ENCODE measurements at regions not wholly inside any gene's neighbourhood (a gene's known extent, or its start where the extent isn't known, plus 50 kb on each side); places are given as distances from the start of the nearest gene placed in this dataset.

GRCh38 chr2:13103778-13104493 lies 387.2 kb downstream of the TRIB2 start:
- ChIA-PET POLR2A (no interaction called here), CTCF (no interaction called here)
- DNase-seq (ENCODE audit: low read depth, low spot score) (no peak), ATAC-seq (no peak)
- TF ChIP-seq, protein P1, sequence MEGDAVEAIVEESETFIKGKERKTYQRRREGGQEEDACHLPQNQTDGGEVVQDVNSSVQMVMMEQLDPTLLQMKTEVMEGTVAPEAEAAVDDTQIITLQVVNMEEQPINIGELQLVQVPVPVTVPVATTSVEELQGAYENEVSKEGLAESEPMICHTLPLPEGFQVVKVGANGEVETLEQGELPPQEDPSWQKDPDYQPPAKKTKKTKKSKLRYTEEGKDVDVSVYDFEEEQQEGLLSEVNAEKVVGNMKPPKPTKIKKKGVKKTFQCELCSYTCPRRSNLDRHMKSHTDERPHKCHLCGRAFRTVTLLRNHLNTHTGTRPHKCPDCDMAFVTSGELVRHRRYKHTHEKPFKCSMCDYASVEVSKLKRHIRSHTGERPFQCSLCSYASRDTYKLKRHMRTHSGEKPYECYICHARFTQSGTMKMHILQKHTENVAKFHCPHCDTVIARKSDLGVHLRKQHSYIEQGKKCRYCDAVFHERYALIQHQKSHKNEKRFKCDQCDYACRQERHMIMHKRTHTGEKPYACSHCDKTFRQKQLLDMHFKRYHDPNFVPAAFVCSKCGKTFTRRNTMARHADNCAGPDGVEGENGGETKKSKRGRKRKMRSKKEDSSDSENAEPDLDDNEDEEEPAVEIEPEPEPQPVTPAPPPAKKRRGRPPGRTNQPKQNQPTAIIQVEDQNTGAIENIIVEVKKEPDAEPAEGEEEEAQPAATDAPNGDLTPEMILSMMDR (IDR thresholded peaks at IDR 0.05) = no peak
- no peak for TF ChIP-seq REST (IDR thresholded peaks at IDR 0.05; ENCODE audit: insufficient read depth in 1 of 2, low read depth in 2 of 2, low read length in 1 of 2)
- no peak for TF ChIP-seq TCF7L2 (IDR thresholded peaks at IDR 0.05; ENCODE audit: low read depth, low read length)
- no peak for TF ChIP-seq SIN3A (IDR thresholded peaks at IDR 0.05; ENCODE audit: borderline replicate concordance, insufficient read depth, low read depth, low read length)
- TF ChIP-seq POLR2AphosphoS5 (IDR thresholded peaks at IDR 0.05; ENCODE audit: low read depth, low read length) = no peak
- Histone ChIP-seq H3K9me3 (ENCODE audit: control insufficient read depth, insufficient read depth, low read depth, low read length) (no peaks in the 10 kb centered on the region), H3K4me3 (ENCODE audit: low read depth in 2 of 2, low read length in 2 of 2) (no peak overlapping the region), H3K27ac (ENCODE audit: low read length) (no peak overlapping the region), H3K27me3 (ENCODE audit: control insufficient read depth, insufficient read depth, low read length) (no peaks in the 10 kb centered on the region), H3K36me3 (ENCODE audit: control insufficient read depth, insufficient read depth, low read length) (no peaks in the 10 kb centered on the region; the same call in 1 of the 2 replicates), H3K4me1 (ENCODE audit: control insufficient read depth, insufficient read depth, low read length) (no peaks in the 10 kb centered on the region)
- BruUV-seq (replicated peaks) = no TSS peak
- intact Hi-C loops (cut with micrococcal nuclease; ENCODE audit: unreplicated experiment) (no loop called here), in situ Hi-C loops (cut with HindIII; ENCODE audit: low pct_unique_long_range_greater_than_20kb, low sequenced_read_pairs) (no loop called here)

GRCh38 chr2:13104723-13105122 lies 388.0 kb downstream of the TRIB2 start:
- ATAC-seq (no peak), DNase-seq (ENCODE audit: low read depth, low spot score) (no peak)
- Histone ChIP-seq H3K9me3 (ENCODE audit: control insufficient read depth, insufficient read depth, low read depth, low read length) (no peaks in the 10 kb centered on the region), H3K27me3 (ENCODE audit: control insufficient read depth, insufficient read depth, low read length) (no peaks in the 10 kb centered on the region), H3K27ac (ENCODE audit: low read length) (no peak overlapping the region), H3K4me3 (ENCODE audit: low read depth in 2 of 2, low read length in 2 of 2) (no peak overlapping the region), H3K4me1 (ENCODE audit: control insufficient read depth, insufficient read depth, low read length) (no peaks in the 10 kb centered on the region), H3K36me3 (ENCODE audit: control insufficient read depth, insufficient read depth, low read length) (no peaks in the 10 kb centered on the region; the same call in 1 of the 2 replicates)
- intact Hi-C loops (cut with micrococcal nuclease; ENCODE audit: unreplicated experiment) (no loop called here), in situ Hi-C loops (cut with HindIII; ENCODE audit: low pct_unique_long_range_greater_than_20kb, low sequenced_read_pairs) (no loop called here)
- BruUV-seq (replicated peaks) = no TSS peak
- TF ChIP-seq SIN3A (IDR thresholded peaks at IDR 0.05; ENCODE audit: borderline replicate concordance, insufficient read depth, low read depth, low read length) = no peak
- TF ChIP-seq, protein P1 (IDR thresholded peaks at IDR 0.05) = no peak
- TF ChIP-seq REST (IDR thresholded peaks at IDR 0.05; ENCODE audit: insufficient read depth in 1 of 2, low read depth in 2 of 2, low read length in 1 of 2) = no peak
- no peak for TF ChIP-seq TCF7L2 (IDR thresholded peaks at IDR 0.05; ENCODE audit: low read depth, low read length)
- no peak for TF ChIP-seq POLR2AphosphoS5 (IDR thresholded peaks at IDR 0.05; ENCODE audit: low read depth, low read length)
- ChIA-PET CTCF (no interaction called here), POLR2A (no interaction called here)

Measured in Panc1 (cell line).